ENCODE measurements at regions not wholly inside any gene's neighbourhood (a gene's known extent, or its start where the extent isn't known, plus 50 kb on each side); places are given as distances from the start of the nearest gene placed in this dataset.

- TF ChIP-seq PBX3 (IDR thresholded peaks at IDR 0.05) = no peak
- TF ChIP-seq CTCF (IDR thresholded peaks at IDR 0.05) = no peak
- no peak for TF ChIP-seq EP300 (IDR thresholded peaks at IDR 0.05)
- no peak for TF ChIP-seq USF2 (IDR thresholded peaks at IDR 0.05)
- TF ChIP-seq RFX5 (IDR thresholded peaks at IDR 0.05) = no peak
- no peak for TF ChIP-seq JUN (IDR thresholded peaks at IDR 0.05)
- TF ChIP-seq CEBPB (IDR thresholded peaks at IDR 0.05) = no peak
Measured at GRCh38 chr10:89153116-89153515, 54.0 kb downstream of the CH25H start.
